Endodermal cell (in vitro differentiated cells): ENCODE measurements at regions not wholly inside any gene's neighbourhood (a gene's known extent, or its start where the extent isn't known, plus 50 kb on each side); places are given as distances from the start of the nearest gene placed in this dataset.

ENCODE experiments used
- DNase-seq: peaks from one replicate; pipeline ENCODE4 v3.0.0-alpha.2; 2017
- H3K27ac ChIP-seq: 2 replicates; pipeline ENCODE4 v1.5.1; 2013; ENCODE audit warnings: mild to moderate bottlenecking, low read depth, low read length, moderate library complexity
- H3K27me3 ChIP-seq: 2 replicates; pipeline ENCODE4 v1.6.1; 2013; ENCODE audit warnings: mild to moderate bottlenecking, low read length, moderate library complexity; ENCODE audit not compliant: insufficient read depth, control insufficient read depth, poor library complexity, severe bottlenecking
- H3K36me3 ChIP-seq: 2 replicates; pipeline ENCODE4 v1.7.0; 2013; ENCODE audit warnings: mild to moderate bottlenecking, low read length, moderate library complexity; ENCODE audit not compliant: control insufficient read depth, insufficient read depth
- H3K4me1 ChIP-seq: one replicate; pipeline ENCODE4 v1.7.0; 2013; ENCODE audit warnings: low read length; ENCODE audit not compliant: control insufficient read depth, insufficient read depth
- H3K4me3 ChIP-seq: 2 replicates; pipeline ENCODE4 v1.5.1; 2013; ENCODE audit warnings: mild to moderate bottlenecking, low read length, moderate library complexity
- H3K9ac ChIP-seq: 2 replicates; pipeline ENCODE4 v1.6.1; 2013; ENCODE audit warnings: mild to moderate bottlenecking, low read length, moderate library complexity; ENCODE audit not compliant: poor library complexity, severe bottlenecking; ENCODE audit errors: extremely low read depth
- H3K9me3 ChIP-seq: 2 replicates; pipeline ENCODE4 v1.6.1; 2013; ENCODE audit warnings: mild to moderate bottlenecking, low read length, moderate library complexity; ENCODE audit not compliant: control insufficient read depth
- H3K27ac Mint-ChIP-seq: 2 replicates; pipeline ENCODE4 v1.8.0; 2020; ENCODE audit warnings: mixed read lengths
- H3K27me3 Mint-ChIP-seq: 2 replicates; pipeline ENCODE4 v1.8.0; 2021; ENCODE audit warnings: mild to moderate bottlenecking, mixed read lengths; ENCODE audit not compliant: insufficient read depth
- H3K36me3 Mint-ChIP-seq: 2 replicates; pipeline ENCODE4 v1.8.0; 2020; ENCODE audit warnings: low read depth, mixed read lengths
- H3K4me1 Mint-ChIP-seq: 2 replicates; pipeline ENCODE4 v1.8.0; 2020; ENCODE audit warnings: mixed read lengths
- H3K4me3 Mint-ChIP-seq: 2 replicates; pipeline ENCODE4 v1.8.0; 2020; ENCODE audit warnings: mild to moderate bottlenecking, moderate library complexity, mixed read lengths
- H3K9me3 Mint-ChIP-seq: 2 replicates; pipeline ENCODE4 v1.8.0; 2020; ENCODE audit warnings: mild to moderate bottlenecking, mixed read lengths
- CTCF ChIP-seq: fragments of 200-600 bp; sonication (generic); conservative IDR thresholded peaks from 2 replicates; pipeline ENCODE4 v1.5.0; 2021; ENCODE audit warnings: antibody characterized with exemption, mild to moderate bottlenecking
- WGBS, 2 experiments: methylation state at CpG; one replicate each; pipeline versions ENCODE4 v1.1.5 to v1.1.7; 2013; ENCODE audit warnings: missing lambda C conversion rate in 2 of 2, mixed read lengths in 1 of 2; ENCODE audit not compliant: insufficient coverage in 1 of 2, insufficient read length in 1 of 2; 5-methylcytosine and 5-hydroxymethylcytosine counted together

GRCh38 chr5:67496051-67496450, 299.5 kb upstream of the CD180 start:
- peaks cover 15% of the 10 kb centered on the region for H3K9me3 Mint-ChIP-seq
- 88 to 93% methylated on average over 1 of the region's 1 CpG for whole genome bisulfite sequencing, 2 experiments
- H3K27me3 Mint-ChIP-seq: no peaks in the 10 kb centered on the region
- no peak overlapping the region for H3K4me3 Mint-ChIP-seq
- no peaks in the 10 kb centered on the region for H3K36me3 Mint-ChIP-seq
- TF ChIP-seq CTCF: no peak
- no peak for DNase-seq
- H3K27ac ChIP-seq: no peak overlapping the region
- H3K27me3 ChIP-seq: no peaks in the 10 kb centered on the region
- H3K4me3 ChIP-seq: no peak overlapping the region
- no peak overlapping the region for H3K27ac Mint-ChIP-seq
- no peaks in the 10 kb centered on the region for H3K4me1 ChIP-seq
- peaks cover 16% of the 10 kb centered on the region for H3K9me3 ChIP-seq
- no peaks in the 10 kb centered on the region for H3K4me1 Mint-ChIP-seq
- H3K36me3 ChIP-seq: no peaks in the 10 kb centered on the region
- H3K9ac ChIP-seq: no peak overlapping the region

GRCh38 chr5:67495072-67495471, 298.5 kb upstream of the CD180 start:
- H3K9ac ChIP-seq: no peak overlapping the region
- no peak overlapping the region for H3K4me3 ChIP-seq
- no peaks in the 10 kb centered on the region for H3K27me3 ChIP-seq
- peaks cover 10% of the 10 kb centered on the region for H3K9me3 ChIP-seq
- H3K36me3 Mint-ChIP-seq: no peaks in the 10 kb centered on the region
- H3K4me3 Mint-ChIP-seq: no peak overlapping the region
- H3K4me1 Mint-ChIP-seq: no peaks in the 10 kb centered on the region
- H3K27ac Mint-ChIP-seq: no peak overlapping the region
- 95 to 100% methylated on average over 2 to 3 of the region's 3 CpGs for WGBS, 2 experiments
- no peaks in the 10 kb centered on the region for H3K36me3 ChIP-seq
- H3K4me1 ChIP-seq: no peaks in the 10 kb centered on the region
- no peak for TF ChIP-seq CTCF
- DNase-seq: no peak
- H3K27me3 Mint-ChIP-seq: no peaks in the 10 kb centered on the region
- peaks cover 9% of the 10 kb centered on the region for H3K9me3 Mint-ChIP-seq
- no peak overlapping the region for H3K27ac ChIP-seq

- 95% methylated on average over 11 to 14 of the region's 14 CpGs for WGBS, 2 experiments
- no peak overlapping the region for H3K4me3 ChIP-seq
- peaks cover 2% of the 10 kb centered on the region for H3K9me3 Mint-ChIP-seq
- H3K4me3 Mint-ChIP-seq: no peak overlapping the region
- no peaks in the 10 kb centered on the region for H3K36me3 ChIP-seq
- H3K36me3 Mint-ChIP-seq: no peaks in the 10 kb centered on the region
- H3K4me1 Mint-ChIP-seq: no peaks in the 10 kb centered on the region
- no peaks in the 10 kb centered on the region for H3K4me1 ChIP-seq
- no peak overlapping the region for H3K27ac ChIP-seq
- TF ChIP-seq CTCF: no peak
- no peaks in the 10 kb centered on the region for H3K27me3 ChIP-seq
- H3K27ac Mint-ChIP-seq: no peak overlapping the region
- no peak overlapping the region for H3K9ac ChIP-seq
- no peak for DNase-seq
- peaks cover 3% of the 10 kb centered on the region for H3K9me3 ChIP-seq
- no peaks in the 10 kb centered on the region for H3K27me3 Mint-ChIP-seq
Measured at GRCh38 chr5:67494186-67494855, 297.7 kb upstream of the CD180 start.
